ENCODE measurements at regions not wholly inside any gene's neighbourhood (a gene's known extent, or its start where the extent isn't known, plus 50 kb on each side); places are given as distances from the start of the nearest gene placed in this dataset.

GRCh38 chr16:6856578-6856977, 476.1 kb upstream of the RBFOX1 start:
- TF ChIP-seq, protein P1, sequence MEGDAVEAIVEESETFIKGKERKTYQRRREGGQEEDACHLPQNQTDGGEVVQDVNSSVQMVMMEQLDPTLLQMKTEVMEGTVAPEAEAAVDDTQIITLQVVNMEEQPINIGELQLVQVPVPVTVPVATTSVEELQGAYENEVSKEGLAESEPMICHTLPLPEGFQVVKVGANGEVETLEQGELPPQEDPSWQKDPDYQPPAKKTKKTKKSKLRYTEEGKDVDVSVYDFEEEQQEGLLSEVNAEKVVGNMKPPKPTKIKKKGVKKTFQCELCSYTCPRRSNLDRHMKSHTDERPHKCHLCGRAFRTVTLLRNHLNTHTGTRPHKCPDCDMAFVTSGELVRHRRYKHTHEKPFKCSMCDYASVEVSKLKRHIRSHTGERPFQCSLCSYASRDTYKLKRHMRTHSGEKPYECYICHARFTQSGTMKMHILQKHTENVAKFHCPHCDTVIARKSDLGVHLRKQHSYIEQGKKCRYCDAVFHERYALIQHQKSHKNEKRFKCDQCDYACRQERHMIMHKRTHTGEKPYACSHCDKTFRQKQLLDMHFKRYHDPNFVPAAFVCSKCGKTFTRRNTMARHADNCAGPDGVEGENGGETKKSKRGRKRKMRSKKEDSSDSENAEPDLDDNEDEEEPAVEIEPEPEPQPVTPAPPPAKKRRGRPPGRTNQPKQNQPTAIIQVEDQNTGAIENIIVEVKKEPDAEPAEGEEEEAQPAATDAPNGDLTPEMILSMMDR (IDR thresholded peaks at IDR 0.05; ENCODE audit: extremely low read depth in 1 of 2, insufficient read depth in 1 of 2, low read depth in 1 of 2, low read length in 2 of 2), result no peak
- TF ChIP-seq EZH2 (IDR thresholded peaks at IDR 0.05; ENCODE audit: borderline replicate concordance, low read depth, low read length, severe bottlenecking), result no peak
